Sigmoid colon (tissue), 6 donors: ENCODE measurements at regions not wholly inside any gene's neighbourhood (a gene's known extent, or its start where the extent isn't known, plus 50 kb on each side); places are given as distances from the start of the nearest gene placed in this dataset.

Experiments
- DNase-seq: peaks from one replicate; pipeline ENCODE4 v3.0.0-alpha.2; 2019
- H3K27ac ChIP-seq, 4 donors: fragments of 200-600 bp; sonication (generic); one replicate each; pipeline ENCODE4 v1.5.1; 2016 to 2019; ENCODE audit warnings: mild to moderate bottlenecking in 1 of 4
- H3K27me3 ChIP-seq, 3 donors: fragments of 200-600 bp; sonication (generic); one replicate each; pipeline ENCODE4 v1.5.1; 2019; ENCODE audit warnings: mild to moderate bottlenecking in 1 of 3
- H3K36me3 ChIP-seq, 4 donors: fragments of 200-600 bp; sonication (generic); one replicate each; pipeline ENCODE4 v1.5.1; 2016 to 2019
- H3K4me1 ChIP-seq, 4 donors: fragments of 200-600 bp; sonication (generic); one replicate each; pipeline ENCODE4 v1.5.1; 2017 to 2019
- H3K4me3 ChIP-seq, 4 donors: fragments of 200-600 bp; sonication (generic); one replicate each; pipeline ENCODE4 v1.5.1; 2017 to 2019; ENCODE audit warnings: mild to moderate bottlenecking in 2 of 4, moderate library complexity in 1 of 4
- H3K9me3 ChIP-seq, 4 donors: fragments of 200-600 bp in 3 of 4; sonication (generic) in 3 of 4; one replicate each; pipeline versions ENCODE4 v1.5.1 to v1.6.1; 2013 to 2019
- EP300 ChIP-seq, 4 donors: sonication (generic); formaldehyde crosslinking; IDR thresholded peaks; one replicate each; pipeline ENCODE4 v1.6.1; 2017; ENCODE audit warnings: antibody characterized with exemption in 4 of 4
- POLR2A ChIP-seq, 2 donors: fragments of 450-650 bp; IDR thresholded peaks; one replicate each; pipeline ENCODE4 v1.6.1; 2016; ENCODE audit warnings: antibody characterized with exemption in 2 of 2, mild to moderate bottlenecking in 2 of 2, moderate library complexity in 2 of 2
- POLR2AphosphoS5 ChIP-seq, 4 donors: sonication (generic); formaldehyde crosslinking; IDR thresholded peaks; one replicate each; pipeline ENCODE4 v1.6.1; 2017; ENCODE audit warnings: antibody characterized with exemption in 4 of 4
- WGBS, 2 donors: extraction: QIAGEN DNeasy Blood & Tissue Kit; methylation state at CpG; one replicate each; pipeline ENCODE4 v1.1.7; 2013; 5-methylcytosine and 5-hydroxymethylcytosine counted together
- intact Hi-C: fragments of 100-400 bp; cut with DNase I; formaldehyde crosslinking; loops from one replicate; pipeline ENCODE4 v1.15.1; 2023
- TF ChIP-seq, protein P1 (sequence below), 4 experiments: fragments of 450-650 bp in 3 of 4; fragments of 200-600 bp in 1 of 4; IDR thresholded peaks; one replicate each; pipeline ENCODE4 v1.5.1; 2016 to 2019; ENCODE audit warnings: antibody characterized with exemption in 4 of 4, mild to moderate bottlenecking in 3 of 4, moderate library complexity in 2 of 4
- donor health status: healthy with polysubstance abuse.
- donor health status: healthy.

DNA sequence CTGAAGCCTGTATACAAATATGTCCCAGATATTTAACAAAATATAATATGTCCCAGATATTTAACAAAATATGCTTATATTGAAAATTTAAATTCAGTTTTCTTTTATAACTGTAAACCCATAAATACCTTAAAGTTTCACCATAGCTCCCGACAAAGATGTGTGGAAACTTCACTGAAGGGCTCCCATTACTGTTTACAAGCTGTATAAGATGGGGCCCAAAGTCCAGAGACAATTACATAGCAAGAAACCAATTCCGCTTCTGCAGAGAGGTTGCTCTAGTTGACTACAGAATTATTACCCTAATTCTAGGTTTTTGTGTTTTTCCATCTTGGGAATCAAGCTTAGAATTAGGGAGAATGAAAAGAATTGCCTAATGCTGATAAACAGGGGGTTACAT is 102.6 kb upstream of the EPHA6 start:
- Histone ChIP-seq H3K27ac (no peak overlapping the region), H3K4me3 (no peak overlapping the region), H3K4me1 (no peaks in the 10 kb centered on the region), H3K36me3 (no peaks in the 10 kb centered on the region), H3K9me3 (no peaks in the 10 kb centered on the region), H3K27me3 (no peaks in the 10 kb centered on the region)
- intact Hi-C loops: no loop called here
- 26 to 66% methylated on average over 2 of the region's 2 CpGs for whole genome bisulfite sequencing, 2 donors
- TF ChIP-seq POLR2A (IDR thresholded peaks at IDR 0.05): no peak
- no peak for DNase-seq

DNA sequence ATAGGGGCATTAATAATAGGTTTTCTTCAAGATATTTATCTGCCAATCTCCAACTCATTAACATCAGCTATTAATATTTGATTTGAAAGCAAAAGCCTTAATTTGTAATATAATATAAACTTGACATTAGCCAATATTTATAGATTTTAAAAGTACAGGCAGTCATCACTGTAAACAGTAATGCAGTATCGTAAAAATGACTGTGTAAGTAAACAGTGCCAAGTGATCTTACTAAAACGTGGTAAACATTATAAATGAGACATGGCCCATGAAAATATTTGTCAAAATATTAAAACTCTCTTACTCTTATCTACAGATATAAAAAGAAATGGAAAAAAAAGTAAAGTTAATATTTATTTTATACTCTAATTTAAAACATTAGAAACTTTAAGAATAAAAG is 101.6 kb upstream of the EPHA6 start:
- 30 to 53% methylated on average over 2 of the region's 2 CpGs for WGBS, 2 donors
- H3K4me1 ChIP-seq: no peaks in the 10 kb centered on the region
- no peak overlapping the region for H3K27ac ChIP-seq
- no peak for DNase-seq
- H3K27me3 ChIP-seq: no peaks in the 10 kb centered on the region
- intact Hi-C loops: no loop called here
- H3K36me3 ChIP-seq: no peaks in the 10 kb centered on the region
- H3K9me3 ChIP-seq: no peaks in the 10 kb centered on the region
- TF ChIP-seq, protein P1, sequence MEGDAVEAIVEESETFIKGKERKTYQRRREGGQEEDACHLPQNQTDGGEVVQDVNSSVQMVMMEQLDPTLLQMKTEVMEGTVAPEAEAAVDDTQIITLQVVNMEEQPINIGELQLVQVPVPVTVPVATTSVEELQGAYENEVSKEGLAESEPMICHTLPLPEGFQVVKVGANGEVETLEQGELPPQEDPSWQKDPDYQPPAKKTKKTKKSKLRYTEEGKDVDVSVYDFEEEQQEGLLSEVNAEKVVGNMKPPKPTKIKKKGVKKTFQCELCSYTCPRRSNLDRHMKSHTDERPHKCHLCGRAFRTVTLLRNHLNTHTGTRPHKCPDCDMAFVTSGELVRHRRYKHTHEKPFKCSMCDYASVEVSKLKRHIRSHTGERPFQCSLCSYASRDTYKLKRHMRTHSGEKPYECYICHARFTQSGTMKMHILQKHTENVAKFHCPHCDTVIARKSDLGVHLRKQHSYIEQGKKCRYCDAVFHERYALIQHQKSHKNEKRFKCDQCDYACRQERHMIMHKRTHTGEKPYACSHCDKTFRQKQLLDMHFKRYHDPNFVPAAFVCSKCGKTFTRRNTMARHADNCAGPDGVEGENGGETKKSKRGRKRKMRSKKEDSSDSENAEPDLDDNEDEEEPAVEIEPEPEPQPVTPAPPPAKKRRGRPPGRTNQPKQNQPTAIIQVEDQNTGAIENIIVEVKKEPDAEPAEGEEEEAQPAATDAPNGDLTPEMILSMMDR (IDR thresholded peaks at IDR 0.05): no peak
- TF ChIP-seq EP300 (IDR thresholded peaks at IDR 0.05): no peak
- TF ChIP-seq POLR2AphosphoS5 (IDR thresholded peaks at IDR 0.05): no peak
- no peak for TF ChIP-seq POLR2A (IDR thresholded peaks at IDR 0.05)
- no peak overlapping the region for H3K4me3 ChIP-seq

DNA sequence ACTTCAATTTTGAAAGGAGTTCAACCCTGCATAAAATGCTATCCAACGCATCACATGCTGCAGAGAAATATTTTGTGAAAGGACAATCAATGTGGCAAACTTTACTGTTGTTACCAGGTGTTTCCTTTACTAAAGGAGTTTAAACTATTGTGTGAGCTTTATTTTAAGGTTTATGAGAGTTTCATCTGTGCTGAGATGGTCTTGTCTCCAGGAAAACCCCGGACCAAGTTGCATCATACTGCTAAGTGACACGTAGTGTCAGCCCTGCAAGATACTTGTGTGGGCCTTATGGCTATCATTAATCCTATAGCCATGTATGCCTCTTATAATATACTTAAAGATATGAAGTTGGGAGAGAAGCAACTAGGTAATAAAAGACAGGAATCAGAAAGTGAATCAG is 94.5 kb upstream of the EPHA6 start:
- TF ChIP-seq, protein P1 (IDR thresholded peaks at IDR 0.05): no peak
- TF ChIP-seq EP300 (IDR thresholded peaks at IDR 0.05) (no peak), POLR2A (IDR thresholded peaks at IDR 0.05) (no peak), POLR2AphosphoS5 (IDR thresholded peaks at IDR 0.05) (no peak)
- 71 to 83% methylated on average over 3 of the region's 3 CpGs for WGBS, 2 donors
- H3K27me3 ChIP-seq: no peaks in the 10 kb centered on the region

DNA sequence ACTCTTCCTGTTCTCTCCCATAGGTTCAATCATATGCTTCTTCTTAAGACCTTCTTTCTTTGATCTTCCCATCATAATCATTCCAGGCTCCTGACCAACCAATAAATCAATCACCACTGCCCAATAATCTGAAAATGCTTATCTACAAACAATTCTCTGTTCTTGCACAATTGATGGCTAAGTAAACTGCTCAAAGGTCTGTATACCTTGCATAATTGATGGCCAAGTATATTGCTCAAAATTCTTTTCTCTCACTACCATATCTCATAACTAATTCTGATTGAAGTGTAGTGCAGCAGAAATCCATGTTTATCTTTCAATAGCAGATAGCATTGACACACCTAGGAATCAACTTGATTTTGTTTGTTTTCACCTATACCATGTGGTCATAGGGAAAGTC is 83.4 kb upstream of the EPHA6 start:
- Histone ChIP-seq H3K27ac (no peak overlapping the region), H3K9me3 (peaks cover 0 to 2% (median 0%) of the 10 kb centered on the region in 4 donors), H3K27me3 (no peaks in the 10 kb centered on the region), H3K36me3 (no peaks in the 10 kb centered on the region), H3K4me1 (no peaks in the 10 kb centered on the region), H3K4me3 (no peak overlapping the region)
- TF ChIP-seq POLR2A (IDR thresholded peaks at IDR 0.05): no peak
- TF ChIP-seq EP300 (IDR thresholded peaks at IDR 0.05): no peak
- TF ChIP-seq, protein P1 (IDR thresholded peaks at IDR 0.05): no peak
- no peak for TF ChIP-seq POLR2AphosphoS5 (IDR thresholded peaks at IDR 0.05)
- intact Hi-C loops: no loop called here
- DNase-seq: no peak

More for the DNA sequence above, 94.5 kb upstream of the EPHA6 start:
- Histone ChIP-seq H3K4me1 (no peaks in the 10 kb centered on the region), H3K36me3 (no peaks in the 10 kb centered on the region), H3K9me3 (no peaks in the 10 kb centered on the region), H3K27ac (no peak overlapping the region), H3K4me3 (no peak overlapping the region)
- intact Hi-C loops: no loop called here
- no peak for DNase-seq

DNA sequence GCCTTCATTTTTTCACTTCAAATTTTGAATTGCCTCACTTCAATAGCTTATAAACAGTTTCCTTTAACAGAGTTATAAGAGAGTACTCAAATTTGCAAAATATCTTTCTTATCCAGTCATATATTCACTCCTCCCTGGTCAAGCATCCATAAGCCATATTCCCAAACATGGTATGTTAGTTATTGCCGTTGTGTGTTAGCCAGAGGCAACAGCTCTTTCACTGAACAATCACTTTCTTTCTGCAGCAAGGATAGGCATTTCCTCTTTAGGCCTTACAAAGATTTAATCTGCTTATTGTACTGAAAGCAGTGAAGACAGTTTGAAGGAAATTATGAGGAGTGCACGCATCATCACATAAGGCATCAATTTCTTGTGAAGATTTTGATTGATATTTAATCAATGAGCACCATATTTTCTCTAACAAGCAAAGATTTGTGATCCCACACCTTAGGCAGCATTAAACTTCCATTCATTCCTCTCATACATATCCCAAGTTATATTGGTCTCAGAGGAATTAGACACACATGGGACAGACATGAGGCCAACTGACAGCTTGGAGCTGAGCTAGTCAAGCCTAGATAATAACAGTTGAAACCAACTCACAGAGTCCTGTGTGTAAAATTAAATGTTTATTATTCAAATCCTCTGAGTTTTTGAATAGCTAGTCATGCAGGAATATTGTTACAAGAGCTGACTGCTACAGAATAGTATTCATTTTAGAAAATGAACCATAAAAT is 80.0 kb upstream of the EPHA6 start:
- intact Hi-C loops: no loop called here
- TF ChIP-seq POLR2A (IDR thresholded peaks at IDR 0.05) (no peak), POLR2AphosphoS5 (IDR thresholded peaks at IDR 0.05) (no peak), EP300 (IDR thresholded peaks at IDR 0.05) (no peak)
- Histone ChIP-seq H3K27ac (no peak overlapping the region), H3K4me1 (no peaks in the 10 kb centered on the region), H3K27me3 (no peaks in the 10 kb centered on the region), H3K4me3 (no peak overlapping the region), H3K9me3 (peaks cover 0 to 2% (median 0%) of the 10 kb centered on the region in 4 donors), H3K36me3 (no peaks in the 10 kb centered on the region)
- WGBS, 2 donors: 80 to 87% methylated on average over 2 of the region's 2 CpGs
- no peak for DNase-seq

DNA sequence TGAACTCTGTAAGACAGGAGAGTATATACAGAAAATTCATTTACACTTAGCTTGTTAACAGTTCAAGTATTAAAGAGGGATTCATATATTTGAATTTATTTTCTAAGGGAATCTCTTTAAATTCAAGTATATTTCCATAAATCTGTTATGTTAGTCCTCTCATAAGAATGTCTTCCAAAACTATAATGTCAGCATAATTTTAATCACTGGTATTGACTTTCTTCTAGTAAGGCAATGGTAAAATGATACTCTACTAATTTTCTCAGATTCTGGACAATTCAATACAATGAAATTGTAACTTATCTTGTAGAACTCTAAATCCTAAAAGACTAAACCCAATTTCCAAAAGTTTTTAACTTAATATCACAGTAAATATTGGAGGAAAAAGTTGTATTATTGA is 66.3 kb upstream of the EPHA6 start:
- TF ChIP-seq POLR2AphosphoS5 (IDR thresholded peaks at IDR 0.05): no peak
- TF ChIP-seq, protein P1 (IDR thresholded peaks at IDR 0.05): no peak
- TF ChIP-seq EP300 (IDR thresholded peaks at IDR 0.05): no peak
- TF ChIP-seq POLR2A (IDR thresholded peaks at IDR 0.05): no peak
- no peaks in the 10 kb centered on the region for H3K36me3 ChIP-seq
- H3K9me3 ChIP-seq: no peaks in the 10 kb centered on the region
- no peaks in the 10 kb centered on the region for H3K4me1 ChIP-seq
- no peak for DNase-seq
- H3K4me3 ChIP-seq: no peak overlapping the region
- no peak overlapping the region for H3K27ac ChIP-seq
- intact Hi-C loops: no loop called here
- no peaks in the 10 kb centered on the region for H3K27me3 ChIP-seq
